ENCODE measurements at regions not wholly inside any gene's neighbourhood (a gene's known extent, or its start where the extent isn't known, plus 50 kb on each side); places are given as distances from the start of the nearest gene placed in this dataset.

DNA sequence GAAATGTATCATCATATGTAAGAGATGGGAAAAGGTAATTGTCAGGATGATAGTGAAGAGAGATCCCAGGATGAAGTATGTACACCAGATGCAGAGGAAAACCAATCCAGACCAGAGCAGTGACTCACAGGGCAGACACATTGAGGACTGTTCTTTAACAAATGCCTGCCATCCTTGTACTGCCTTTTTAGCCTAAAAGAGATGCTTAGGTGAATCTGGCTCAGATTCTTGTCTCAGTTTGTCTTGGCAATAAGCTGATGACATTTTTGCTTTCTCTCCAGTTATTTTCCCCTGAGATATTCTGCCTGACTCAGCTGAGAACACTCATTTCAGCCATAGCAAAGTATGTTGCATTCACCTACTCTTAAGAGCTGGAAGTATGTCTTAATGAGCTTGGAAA, 405.3 kb upstream of the USP15 start:
- H3K27ac ChIP-seq, result no peak overlapping the region
- intact Hi-C loops (cut with DNase I), result no loop called here
- TF ChIP-seq POLR2A (IDR thresholded peaks at IDR 0.05), result no peak
- TF ChIP-seq CTCF (IDR thresholded peaks at IDR 0.05), result no peak

GRCh38 chr12:61857968-61858367, 402.2 kb upstream of the USP15 start:
- Histone ChIP-seq H3K4me3 (no peak overlapping the region), H3K27me3 (no peaks in the 10 kb centered on the region), H3K4me1 (replicated peaks in 1 of 2) (no peaks in the 10 kb centered on the region), H3K9me3 (replicated peaks in 1 of 3) (no peaks in the 10 kb centered on the region), H3K27ac (no peak overlapping the region), H3K36me3 (replicated peaks in 1 of 2) (no peaks in the 10 kb centered on the region)
- 61 to 84% (median 64%) methylated on average over 2 of the region's 2 CpGs for WGBS, 4 donors
- no peak for DNase-seq
- intact Hi-C loops (cut with DNase I), result no loop called here
- TF ChIP-seq POLR2A (IDR thresholded peaks at IDR 0.05) (no peak), CTCF (IDR thresholded peaks at IDR 0.05) (no peak)

More for the DNA sequence above, 405.3 kb upstream of the USP15 start:
- Histone ChIP-seq H3K4me3 (no peak overlapping the region), H3K27me3 (no peaks in the 10 kb centered on the region), H3K9me3 (replicated peaks in 1 of 3) (no peaks in the 10 kb centered on the region), H3K36me3 (replicated peaks in 1 of 2) (no peaks in the 10 kb centered on the region), H3K4me1 (replicated peaks in 1 of 2) (no peaks in the 10 kb centered on the region)
- DNase-seq, result no peak

DNA sequence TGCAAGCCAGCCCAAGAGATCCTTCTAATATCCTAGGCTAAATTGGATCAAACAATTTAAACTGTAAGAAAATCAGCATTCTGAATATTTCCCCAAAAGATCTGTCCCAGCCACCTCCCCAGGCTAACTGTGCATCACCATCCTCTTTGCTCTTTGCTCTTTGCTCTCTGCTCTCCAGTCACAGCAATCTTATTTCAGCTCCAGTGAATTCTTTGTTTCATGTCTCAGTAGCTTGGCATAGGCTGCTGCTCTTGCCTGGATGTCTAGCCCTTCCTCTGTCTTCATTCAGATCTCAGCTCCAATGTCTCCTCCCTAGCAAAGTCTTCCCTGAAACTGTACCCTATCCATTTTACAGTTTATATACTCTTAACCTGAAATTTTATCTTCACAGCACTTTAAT, 399.8 kb upstream of the USP15 start:
- Histone ChIP-seq H3K36me3 (replicated peaks in 1 of 2) (no peaks in the 10 kb centered on the region), H3K9me3 (replicated peaks in 1 of 3) (no peaks in the 10 kb centered on the region), H3K27ac (no peak overlapping the region), H3K27me3 (no peaks in the 10 kb centered on the region), H3K4me1 (replicated peaks in 1 of 2) (no peaks in the 10 kb centered on the region), H3K4me3 (no peak overlapping the region)
- intact Hi-C loops (cut with DNase I), result no loop called here
- TF ChIP-seq POLR2A (IDR thresholded peaks at IDR 0.05) (no peak), CTCF (IDR thresholded peaks at IDR 0.05) (no peak)
- DNase-seq, result no peak

- intact Hi-C loops (cut with DNase I), result no loop called here
- Histone ChIP-seq H3K27me3 (no peaks in the 10 kb centered on the region), H3K27ac (no peak overlapping the region), H3K4me3 (no peak overlapping the region), H3K36me3 (replicated peaks in 1 of 2) (no peaks in the 10 kb centered on the region), H3K4me1 (replicated peaks in 1 of 2) (no peaks in the 10 kb centered on the region), H3K9me3 (replicated peaks in 1 of 3) (no peaks in the 10 kb centered on the region)
- DNase-seq, result no peak
- no peak for TF ChIP-seq POLR2A (IDR thresholded peaks at IDR 0.05)
- TF ChIP-seq CTCF (IDR thresholded peaks at IDR 0.05), result no peak
- 68 to 76% (median 74%) methylated on average over 2 of the region's 2 CpGs for WGBS, 4 donors
Measured at GRCh38 chr12:61862986-61863385, 397.2 kb upstream of the USP15 start.

Data from adrenal gland (tissue), 9 donors.